ENCODE measurements at regions not wholly inside any gene's neighbourhood (a gene's known extent, or its start where the extent isn't known, plus 50 kb on each side); places are given as distances from the start of the nearest gene placed in this dataset.

DNA sequence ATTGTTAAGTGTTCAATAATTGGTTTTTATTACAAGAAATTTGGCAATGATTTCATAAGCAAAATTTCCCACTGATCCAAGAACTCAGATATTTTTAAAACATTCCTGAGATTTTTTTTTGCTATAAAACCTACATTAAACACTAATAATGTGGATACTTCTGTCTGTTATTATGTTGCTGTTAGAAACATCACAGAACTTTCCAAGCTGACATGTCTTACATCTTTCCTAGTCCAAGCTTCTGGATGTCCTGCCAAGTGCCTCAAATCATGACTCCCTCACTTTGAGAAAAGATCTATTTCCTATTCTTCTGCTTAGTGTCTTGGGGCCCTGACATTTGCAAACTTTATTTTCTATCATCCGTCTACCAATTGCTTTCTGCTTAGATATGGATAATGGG, 110.8 kb downstream of the RFPL4B start:
- intact Hi-C loops (cut with micrococcal nuclease): no loop called here
- BruUV-seq (replicated peaks): no TSS peak

More for the DNA sequence above, 110.8 kb downstream of the RFPL4B start:
- ATAC-seq (no peak), DNase-seq (ENCODE audit: low read depth, low spot score) (no peak)
- CTCF ChIA-PET: no interaction called here
- Histone ChIP-seq H3K27me3 (ENCODE audit: insufficient read depth, low read length) (no peaks in the 10 kb centered on the region), H3K9me2 (ENCODE audit: insufficient read depth) (peaks cover 4% of the 10 kb centered on the region; the same call in 1 of the 2 replicates), H4K20me1 (ENCODE audit: insufficient read depth) (no peaks in the 10 kb centered on the region), H2AFZ (ENCODE audit: low read depth, low read length, poor library complexity, severe bottlenecking) (no peak overlapping the region), H3K36me3 (ENCODE audit: control insufficient read depth in 1 of 2, insufficient read depth in 2 of 2, low read length in 2 of 2) (no peaks in the 10 kb centered on the region), H3K4me3 (replicated peaks in 1 of 2; ENCODE audit: low read depth in 1 of 2, low read length in 2 of 2) (no peak overlapping the region), H3K4me2 (ENCODE audit: low read length) (no peak overlapping the region), H3K9me3 (ENCODE audit: control insufficient read depth in 1 of 2, insufficient read depth in 1 of 2, low read depth in 1 of 2, low read length in 2 of 2) (no peaks in the 10 kb centered on the region), H3K79me2 (ENCODE audit: insufficient read depth, low read length) (no peaks in the 10 kb centered on the region), H3K27ac (ENCODE audit: low read depth, low read length) (no peak overlapping the region), H3K4me1 (ENCODE audit: control insufficient read depth in 1 of 2, insufficient read depth in 2 of 2, low read length in 2 of 2) (no peaks in the 10 kb centered on the region), H3K9ac (ENCODE audit: low read length) (no peak overlapping the region)
- TF ChIP-seq SIN3A (IDR thresholded peaks at IDR 0.05; ENCODE audit: low read depth): no peak
- no peak for TF ChIP-seq FOSL1 (IDR thresholded peaks at IDR 0.05; ENCODE audit: low read depth)
- TF ChIP-seq JUND (IDR thresholded peaks at IDR 0.05): no peak
- TF ChIP-seq, protein P1, sequence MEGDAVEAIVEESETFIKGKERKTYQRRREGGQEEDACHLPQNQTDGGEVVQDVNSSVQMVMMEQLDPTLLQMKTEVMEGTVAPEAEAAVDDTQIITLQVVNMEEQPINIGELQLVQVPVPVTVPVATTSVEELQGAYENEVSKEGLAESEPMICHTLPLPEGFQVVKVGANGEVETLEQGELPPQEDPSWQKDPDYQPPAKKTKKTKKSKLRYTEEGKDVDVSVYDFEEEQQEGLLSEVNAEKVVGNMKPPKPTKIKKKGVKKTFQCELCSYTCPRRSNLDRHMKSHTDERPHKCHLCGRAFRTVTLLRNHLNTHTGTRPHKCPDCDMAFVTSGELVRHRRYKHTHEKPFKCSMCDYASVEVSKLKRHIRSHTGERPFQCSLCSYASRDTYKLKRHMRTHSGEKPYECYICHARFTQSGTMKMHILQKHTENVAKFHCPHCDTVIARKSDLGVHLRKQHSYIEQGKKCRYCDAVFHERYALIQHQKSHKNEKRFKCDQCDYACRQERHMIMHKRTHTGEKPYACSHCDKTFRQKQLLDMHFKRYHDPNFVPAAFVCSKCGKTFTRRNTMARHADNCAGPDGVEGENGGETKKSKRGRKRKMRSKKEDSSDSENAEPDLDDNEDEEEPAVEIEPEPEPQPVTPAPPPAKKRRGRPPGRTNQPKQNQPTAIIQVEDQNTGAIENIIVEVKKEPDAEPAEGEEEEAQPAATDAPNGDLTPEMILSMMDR (IDR thresholded peaks at IDR 0.05 in 2 of 3, conservative IDR thresholded peaks at IDR 0.05 in 1 of 3; ENCODE audit: borderline replicate concordance in 1 of 3, insufficient read depth in 1 of 3, low read depth in 2 of 3, low read length in 2 of 3): no peak
- no peak for TF ChIP-seq SP1 (IDR thresholded peaks at IDR 0.05; ENCODE audit: low read depth)
- no peak for TF ChIP-seq ZNF274 (IDR thresholded peaks at IDR 0.05; ENCODE audit: low read depth, low read length)
- TF ChIP-seq, protein P2, sequence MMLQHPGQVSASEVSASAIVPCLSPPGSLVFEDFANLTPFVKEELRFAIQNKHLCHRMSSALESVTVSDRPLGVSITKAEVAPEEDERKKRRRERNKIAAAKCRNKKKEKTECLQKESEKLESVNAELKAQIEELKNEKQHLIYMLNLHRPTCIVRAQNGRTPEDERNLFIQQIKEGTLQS (IDR thresholded peaks at IDR 0.05): no peak
- no peak for TF ChIP-seq CEBPB (IDR thresholded peaks at IDR 0.05; ENCODE audit: low read depth)
- TF ChIP-seq EZH2phosphoT487 (IDR thresholded peaks at IDR 0.05; ENCODE audit: borderline replicate concordance): no peak
- TF ChIP-seq POLR2AphosphoS5 (IDR thresholded peaks at IDR 0.05; ENCODE audit: low read depth, low read length): no peak
- TF ChIP-seq EGR1 (IDR thresholded peaks at IDR 0.05; ENCODE audit: low read depth): no peak
- TF ChIP-seq, protein P3, sequence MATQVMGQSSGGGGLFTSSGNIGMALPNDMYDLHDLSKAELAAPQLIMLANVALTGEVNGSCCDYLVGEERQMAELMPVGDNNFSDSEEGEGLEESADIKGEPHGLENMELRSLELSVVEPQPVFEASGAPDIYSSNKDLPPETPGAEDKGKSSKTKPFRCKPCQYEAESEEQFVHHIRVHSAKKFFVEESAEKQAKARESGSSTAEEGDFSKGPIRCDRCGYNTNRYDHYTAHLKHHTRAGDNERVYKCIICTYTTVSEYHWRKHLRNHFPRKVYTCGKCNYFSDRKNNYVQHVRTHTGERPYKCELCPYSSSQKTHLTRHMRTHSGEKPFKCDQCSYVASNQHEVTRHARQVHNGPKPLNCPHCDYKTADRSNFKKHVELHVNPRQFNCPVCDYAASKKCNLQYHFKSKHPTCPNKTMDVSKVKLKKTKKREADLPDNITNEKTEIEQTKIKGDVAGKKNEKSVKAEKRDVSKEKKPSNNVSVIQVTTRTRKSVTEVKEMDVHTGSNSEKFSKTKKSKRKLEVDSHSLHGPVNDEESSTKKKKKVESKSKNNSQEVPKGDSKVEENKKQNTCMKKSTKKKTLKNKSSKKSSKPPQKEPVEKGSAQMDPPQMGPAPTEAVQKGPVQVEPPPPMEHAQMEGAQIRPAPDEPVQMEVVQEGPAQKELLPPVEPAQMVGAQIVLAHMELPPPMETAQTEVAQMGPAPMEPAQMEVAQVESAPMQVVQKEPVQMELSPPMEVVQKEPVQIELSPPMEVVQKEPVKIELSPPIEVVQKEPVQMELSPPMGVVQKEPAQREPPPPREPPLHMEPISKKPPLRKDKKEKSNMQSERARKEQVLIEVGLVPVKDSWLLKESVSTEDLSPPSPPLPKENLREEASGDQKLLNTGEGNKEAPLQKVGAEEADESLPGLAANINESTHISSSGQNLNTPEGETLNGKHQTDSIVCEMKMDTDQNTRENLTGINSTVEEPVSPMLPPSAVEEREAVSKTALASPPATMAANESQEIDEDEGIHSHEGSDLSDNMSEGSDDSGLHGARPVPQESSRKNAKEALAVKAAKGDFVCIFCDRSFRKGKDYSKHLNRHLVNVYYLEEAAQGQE (IDR thresholded peaks at IDR 0.05; ENCODE audit: low read depth): no peak
- TF ChIP-seq CBX3 (IDR thresholded peaks at IDR 0.05; ENCODE audit: low read depth): no peak
- no peak for TF ChIP-seq YY1 (IDR thresholded peaks at IDR 0.05; ENCODE audit: extremely low read depth, insufficient replicate concordance, low read depth, low read length)
- no peak for TF ChIP-seq ZFX (IDR thresholded peaks at IDR 0.05)
- no peak for TF ChIP-seq POLR2A (IDR thresholded peaks at IDR 0.05; ENCODE audit: borderline replicate concordance, extremely low read depth, insufficient read depth, insufficient read length)
- POLR2A ChIA-PET: no interaction called here
- RAD21 ChIA-PET (ENCODE audit: low non-redundant PET in 1 of 2, low total read pairs in 2 of 2, uncharacterized antibody in 2 of 2, unreplicated experiment in 2 of 2): no interaction called here
